ENCODE measurements at regions not wholly inside any gene's neighbourhood (a gene's known extent, or its start where the extent isn't known, plus 50 kb on each side); places are given as distances from the start of the nearest gene placed in this dataset.

DNA sequence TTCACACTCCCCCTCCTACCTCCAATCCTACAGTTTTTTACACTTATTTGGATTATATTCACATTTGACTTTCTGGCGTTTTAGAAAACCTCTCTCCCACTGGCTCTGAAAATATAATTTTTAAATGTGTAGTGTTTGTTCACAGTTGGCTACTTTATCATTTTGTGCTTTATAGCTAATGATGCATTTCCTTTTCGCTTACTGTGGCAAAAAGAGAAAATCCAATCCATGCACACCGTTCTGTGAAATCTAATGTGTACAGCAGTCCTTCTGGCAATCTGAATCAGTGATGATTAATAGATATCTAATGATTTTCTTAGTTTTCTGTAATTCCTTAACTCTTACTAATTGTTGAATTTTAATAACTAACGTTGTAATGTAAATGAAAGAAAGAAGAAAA is 271.5 kb downstream of the ARAP2 start:
- 40 to 58% methylated on average over 4 of the region's 4 CpGs for WGBS, 2 donors
- no peak overlapping the region for H3K27ac ChIP-seq
- H3K27me3 ChIP-seq: no peaks in the 10 kb centered on the region
- TF ChIP-seq, protein P1, sequence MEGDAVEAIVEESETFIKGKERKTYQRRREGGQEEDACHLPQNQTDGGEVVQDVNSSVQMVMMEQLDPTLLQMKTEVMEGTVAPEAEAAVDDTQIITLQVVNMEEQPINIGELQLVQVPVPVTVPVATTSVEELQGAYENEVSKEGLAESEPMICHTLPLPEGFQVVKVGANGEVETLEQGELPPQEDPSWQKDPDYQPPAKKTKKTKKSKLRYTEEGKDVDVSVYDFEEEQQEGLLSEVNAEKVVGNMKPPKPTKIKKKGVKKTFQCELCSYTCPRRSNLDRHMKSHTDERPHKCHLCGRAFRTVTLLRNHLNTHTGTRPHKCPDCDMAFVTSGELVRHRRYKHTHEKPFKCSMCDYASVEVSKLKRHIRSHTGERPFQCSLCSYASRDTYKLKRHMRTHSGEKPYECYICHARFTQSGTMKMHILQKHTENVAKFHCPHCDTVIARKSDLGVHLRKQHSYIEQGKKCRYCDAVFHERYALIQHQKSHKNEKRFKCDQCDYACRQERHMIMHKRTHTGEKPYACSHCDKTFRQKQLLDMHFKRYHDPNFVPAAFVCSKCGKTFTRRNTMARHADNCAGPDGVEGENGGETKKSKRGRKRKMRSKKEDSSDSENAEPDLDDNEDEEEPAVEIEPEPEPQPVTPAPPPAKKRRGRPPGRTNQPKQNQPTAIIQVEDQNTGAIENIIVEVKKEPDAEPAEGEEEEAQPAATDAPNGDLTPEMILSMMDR (IDR thresholded peaks at IDR 0.05): no peak
- TF ChIP-seq POLR2A (IDR thresholded peaks at IDR 0.05): no peak
- no peak for TF ChIP-seq EP300 (IDR thresholded peaks at IDR 0.05)
- no peaks in the 10 kb centered on the region for H3K4me1 ChIP-seq
- no peaks in the 10 kb centered on the region for H3K36me3 ChIP-seq
- no peak for DNase-seq (ENCODE audit: low spot score in 2 of 2)
- H3K4me3 ChIP-seq: no peak overlapping the region
- no peaks in the 10 kb centered on the region for H3K9me3 ChIP-seq

DNA sequence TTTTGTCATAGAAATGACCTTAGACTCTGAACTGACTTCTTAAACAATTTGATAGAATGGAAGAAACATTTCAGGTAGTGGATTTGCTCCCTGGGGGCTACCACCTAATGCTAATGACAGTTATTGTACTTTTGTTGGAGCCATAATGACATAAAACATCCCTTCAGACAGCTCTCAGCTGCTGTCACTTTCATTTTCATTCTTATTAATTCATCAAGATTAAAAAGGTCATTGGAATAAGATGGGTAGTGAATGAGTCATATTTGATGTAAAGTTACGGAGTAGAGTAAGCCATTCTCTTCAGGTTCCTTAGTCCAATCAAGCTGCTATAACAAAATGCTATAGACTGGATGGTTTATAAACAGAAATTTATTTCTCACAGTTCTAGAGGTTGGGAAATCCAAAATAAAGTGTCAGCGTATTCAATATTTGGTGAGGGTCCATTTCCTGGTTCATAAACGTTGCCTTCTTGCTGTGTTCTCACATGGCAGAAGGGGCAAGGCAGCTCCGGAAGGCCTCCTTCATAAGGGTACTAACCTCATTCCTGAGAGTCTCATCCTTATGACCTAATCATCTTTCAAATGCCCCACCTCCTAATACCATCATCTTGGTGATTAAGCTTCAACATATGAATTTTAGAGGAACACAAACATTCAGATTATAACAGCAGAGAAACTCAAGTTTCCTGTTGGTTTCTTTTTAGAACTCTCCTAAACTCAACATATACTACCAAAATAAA is 268.5 kb downstream of the ARAP2 start:
- no peaks in the 10 kb centered on the region for H3K4me1 ChIP-seq
- no peaks in the 10 kb centered on the region for H3K36me3 ChIP-seq
- no peaks in the 10 kb centered on the region for H3K9me3 ChIP-seq
- H3K4me3 ChIP-seq: no peak overlapping the region
- no peak overlapping the region for H3K27ac ChIP-seq
- H3K27me3 ChIP-seq: no peaks in the 10 kb centered on the region
- no peak for DNase-seq (ENCODE audit: low spot score in 2 of 2)
- WGBS, 2 donors: 88 to 90% methylated on average over 4 of the region's 4 CpGs
- no peak for TF ChIP-seq EP300 (IDR thresholded peaks at IDR 0.05)
- no peak for TF ChIP-seq POLR2A (IDR thresholded peaks at IDR 0.05)
- TF ChIP-seq, protein P1 (IDR thresholded peaks at IDR 0.05): no peak

DNA sequence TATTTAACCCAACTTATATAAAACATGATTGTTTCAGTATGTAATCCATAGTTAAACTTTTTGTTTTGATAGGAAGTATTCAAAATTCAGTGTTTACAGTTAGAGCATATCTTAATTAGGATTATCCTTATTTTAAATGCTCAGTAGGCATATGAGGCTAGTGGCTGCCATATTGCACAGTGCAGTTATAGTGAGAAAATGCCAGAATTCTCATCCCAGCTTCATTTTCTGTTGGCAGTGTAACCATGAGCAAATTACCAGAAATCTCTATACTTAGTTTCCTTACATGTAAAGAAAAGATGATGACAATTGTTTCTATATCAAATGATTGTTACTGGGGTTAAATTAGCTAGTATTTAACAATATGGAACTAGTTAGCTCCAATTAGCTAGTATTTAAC is 265.8 kb downstream of the ARAP2 start:
- Histone ChIP-seq H3K4me1 (no peaks in the 10 kb centered on the region), H3K27me3 (no peaks in the 10 kb centered on the region), H3K4me3 (no peak overlapping the region), H3K9me3 (no peaks in the 10 kb centered on the region), H3K36me3 (no peaks in the 10 kb centered on the region), H3K27ac (no peak overlapping the region)
- no peak for DNase-seq (ENCODE audit: low spot score in 2 of 2)
- TF ChIP-seq EP300 (IDR thresholded peaks at IDR 0.05) (no peak), POLR2A (IDR thresholded peaks at IDR 0.05) (no peak)
- TF ChIP-seq, protein P1 (IDR thresholded peaks at IDR 0.05): no peak

DNA sequence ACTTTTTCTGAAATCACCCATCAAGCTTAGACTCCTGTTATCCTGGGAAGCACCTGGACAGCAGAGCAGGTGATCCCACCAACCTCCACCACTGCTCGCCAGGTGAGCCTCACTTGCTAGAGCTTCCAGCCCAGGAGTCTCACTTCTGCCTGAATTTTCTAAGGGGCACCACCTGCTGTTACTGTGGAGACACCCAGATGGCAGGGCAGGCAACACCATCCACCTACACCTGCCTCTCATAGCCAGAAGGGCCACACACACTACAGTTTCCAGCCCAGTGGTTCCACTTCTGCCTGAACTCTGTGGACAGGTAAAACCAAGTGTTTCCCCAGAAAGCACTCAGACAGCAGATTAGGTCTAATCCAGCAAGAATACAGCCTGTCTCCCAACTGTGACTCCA is 262.0 kb downstream of the ARAP2 start:
- Histone ChIP-seq H3K27ac (no peak overlapping the region), H3K4me3 (no peak overlapping the region), H3K4me1 (no peaks in the 10 kb centered on the region), H3K36me3 (no peaks in the 10 kb centered on the region), H3K27me3 (no peaks in the 10 kb centered on the region), H3K9me3 (no peaks in the 10 kb centered on the region)
- TF ChIP-seq EP300 (IDR thresholded peaks at IDR 0.05): no peak
- TF ChIP-seq, protein P1 (IDR thresholded peaks at IDR 0.05): no peak
- TF ChIP-seq POLR2A (IDR thresholded peaks at IDR 0.05): no peak
- WGBS, 2 donors: 86 to 100% methylated on average over 1 of the region's 1 CpG
- DNase-seq (ENCODE audit: low spot score in 2 of 2): no peak

DNA sequence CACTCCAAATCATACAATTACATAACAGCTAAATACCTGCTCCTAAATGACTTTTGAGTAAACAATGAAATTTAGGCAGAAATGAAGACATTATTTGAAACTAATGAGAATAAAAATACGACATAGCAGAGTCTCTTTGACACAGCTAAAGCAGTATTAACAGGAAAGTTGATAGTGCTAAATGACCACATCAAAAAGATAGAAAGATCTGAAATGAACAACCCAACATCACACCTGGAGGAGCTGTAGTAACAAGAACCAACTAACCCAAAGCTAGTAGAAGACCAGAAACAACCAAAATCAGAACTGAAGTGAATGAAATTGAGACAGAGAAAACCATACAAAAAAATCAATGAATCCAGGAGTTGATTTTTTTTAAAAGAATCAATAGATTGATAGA is 257.8 kb downstream of the ARAP2 start:
- Histone ChIP-seq H3K36me3 (no peaks in the 10 kb centered on the region), H3K27me3 (no peaks in the 10 kb centered on the region), H3K4me3 (no peak overlapping the region), H3K4me1 (no peaks in the 10 kb centered on the region), H3K9me3 (peaks cover 0 to 6% (median 2%) of the 10 kb centered on the region in 4 donors), H3K27ac (no peak overlapping the region)
- DNase-seq (ENCODE audit: low spot score in 2 of 2): no peak
- TF ChIP-seq POLR2A (IDR thresholded peaks at IDR 0.05) (no peak), EP300 (IDR thresholded peaks at IDR 0.05) (no peak)
- TF ChIP-seq, protein P1 (IDR thresholded peaks at IDR 0.05): no peak
- WGBS, 2 donors: 75 to 86% methylated on average over 1 of the region's 1 CpG
